Breast epithelium (tissue), 3 donors: ENCODE measurements at regions not wholly inside any gene's neighbourhood (a gene's known extent, or its start where the extent isn't known, plus 50 kb on each side); places are given as distances from the start of the nearest gene placed in this dataset.

Source experiments
- POLR2A ChIP-seq: fragments of 450-650 bp; IDR thresholded peaks from one replicate; pipeline ENCODE4 v1.6.1; 2016; ENCODE audit warnings: antibody characterized with exemption, mild to moderate bottlenecking, moderate library complexity
- POLR2AphosphoS5 ChIP-seq, 3 donors: sonication (generic); formaldehyde crosslinking; IDR thresholded peaks; one replicate each; pipeline ENCODE4 v1.6.1; 2017; ENCODE audit warnings: antibody characterized with exemption in 3 of 3
- TF ChIP-seq, protein P1 (sequence below), 3 donors: fragments of 450-650 bp; IDR thresholded peaks; one replicate each; pipeline ENCODE4 v1.5.1; 2016 to 2017; ENCODE audit warnings: antibody characterized with exemption in 3 of 3, mild to moderate bottlenecking in 3 of 3, moderate library complexity in 3 of 3

DNA sequence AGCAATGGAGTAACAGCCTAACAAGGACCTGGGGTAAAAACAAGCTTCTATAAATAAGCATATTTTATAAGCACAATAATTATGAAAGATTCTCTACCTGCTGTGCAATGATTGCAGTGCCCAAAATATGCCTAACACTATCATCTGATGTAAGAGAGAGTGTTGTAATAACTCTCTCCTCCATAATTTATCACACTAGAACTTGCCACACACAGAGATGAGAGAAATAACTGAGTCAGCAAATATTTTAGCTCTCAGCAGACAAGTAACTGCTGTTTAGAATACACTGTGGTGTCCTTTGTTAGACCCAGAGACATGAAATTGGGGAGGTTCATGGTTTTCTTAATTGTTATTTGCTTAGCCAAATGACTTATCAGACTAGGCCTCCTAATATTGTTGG lies 105.3 kb upstream of the ACP3 start:
- TF ChIP-seq POLR2A (no peak), POLR2AphosphoS5 (IDR thresholded peaks at IDR 0.05) (no peak)
- TF ChIP-seq, protein P1, sequence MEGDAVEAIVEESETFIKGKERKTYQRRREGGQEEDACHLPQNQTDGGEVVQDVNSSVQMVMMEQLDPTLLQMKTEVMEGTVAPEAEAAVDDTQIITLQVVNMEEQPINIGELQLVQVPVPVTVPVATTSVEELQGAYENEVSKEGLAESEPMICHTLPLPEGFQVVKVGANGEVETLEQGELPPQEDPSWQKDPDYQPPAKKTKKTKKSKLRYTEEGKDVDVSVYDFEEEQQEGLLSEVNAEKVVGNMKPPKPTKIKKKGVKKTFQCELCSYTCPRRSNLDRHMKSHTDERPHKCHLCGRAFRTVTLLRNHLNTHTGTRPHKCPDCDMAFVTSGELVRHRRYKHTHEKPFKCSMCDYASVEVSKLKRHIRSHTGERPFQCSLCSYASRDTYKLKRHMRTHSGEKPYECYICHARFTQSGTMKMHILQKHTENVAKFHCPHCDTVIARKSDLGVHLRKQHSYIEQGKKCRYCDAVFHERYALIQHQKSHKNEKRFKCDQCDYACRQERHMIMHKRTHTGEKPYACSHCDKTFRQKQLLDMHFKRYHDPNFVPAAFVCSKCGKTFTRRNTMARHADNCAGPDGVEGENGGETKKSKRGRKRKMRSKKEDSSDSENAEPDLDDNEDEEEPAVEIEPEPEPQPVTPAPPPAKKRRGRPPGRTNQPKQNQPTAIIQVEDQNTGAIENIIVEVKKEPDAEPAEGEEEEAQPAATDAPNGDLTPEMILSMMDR (IDR thresholded peaks at IDR 0.05): no peak
